H9 (cell line): ENCODE measurements at regions not wholly inside any gene's neighbourhood (a gene's known extent, or its start where the extent isn't known, plus 50 kb on each side); places are given as distances from the start of the nearest gene placed in this dataset.

Experiments
- DNase-seq: peaks from one replicate; pipeline ENCODE4 v3.0.0-alpha.2; 2017
- H2AFZ ChIP-seq: one replicate; pipeline ENCODE4 v1.6.1; 2013; ENCODE audit warnings: mild to moderate bottlenecking, low read length, control low read depth, moderate library complexity
- H2AK5ac ChIP-seq: 2 replicates; pipeline ENCODE4 v1.6.1; 2013; ENCODE audit warnings: low read length, control low read depth, mixed read lengths; ENCODE audit not compliant: insufficient read length
- H2BK120ac ChIP-seq: one replicate; pipeline ENCODE4 v1.6.1; 2013; ENCODE audit warnings: low read depth, mild to moderate bottlenecking, low read length, control low read depth, inconsistent platforms; ENCODE audit not compliant: poor library complexity, severe bottlenecking
- H2BK12ac ChIP-seq: 2 replicates; pipeline ENCODE4 v1.6.1; 2013; ENCODE audit warnings: low read length, control low read depth, mixed read lengths, low read depth; ENCODE audit not compliant: insufficient read length
- H2BK15ac ChIP-seq: 2 replicates; pipeline ENCODE4 v1.6.1; 2013; ENCODE audit warnings: low read depth, low read length, control low read depth
- H2BK20ac ChIP-seq: one replicate; pipeline ENCODE4 v1.6.1; 2013; ENCODE audit warnings: low read depth, mild to moderate bottlenecking, low read length, control low read depth, inconsistent platforms; ENCODE audit not compliant: poor library complexity, severe bottlenecking
- H2BK5ac ChIP-seq: 2 replicates; pipeline ENCODE4 v1.6.1; 2013; ENCODE audit warnings: low read length, control low read depth, mixed read lengths; ENCODE audit not compliant: insufficient read length
- H3K14ac ChIP-seq: 2 replicates; pipeline ENCODE4 v1.6.1; 2013; ENCODE audit warnings: low read length, control low read depth; ENCODE audit not compliant: insufficient read depth
- H3K18ac ChIP-seq: 2 replicates; pipeline ENCODE4 v1.6.1; 2013; ENCODE audit warnings: low read depth, mild to moderate bottlenecking, mixed read lengths, low read length, control low read depth; ENCODE audit not compliant: insufficient read length
- H3K23ac ChIP-seq: 2 replicates; pipeline ENCODE4 v1.6.1; 2013; ENCODE audit warnings: low read length, control low read depth, mixed read lengths, low read depth; ENCODE audit not compliant: insufficient read length
- H3K23me2 ChIP-seq: 2 replicates; pipeline ENCODE4 v1.6.1; 2013; ENCODE audit warnings: low read depth, mild to moderate bottlenecking, mixed read lengths, low read length, control low read depth; ENCODE audit not compliant: insufficient read length, poor library complexity, severe bottlenecking
- H3K27ac ChIP-seq: 2 replicates; pipeline ENCODE4 v1.5.1; 2013; ENCODE audit warnings: low read length, control low read depth, mixed read lengths, low read depth; ENCODE audit not compliant: insufficient read length
- H3K27me3 ChIP-seq: 2 replicates; pipeline ENCODE4 v1.6.1; 2013; ENCODE audit warnings: low read length, control low read depth, inconsistent platforms; ENCODE audit not compliant: insufficient read depth
- H3K4ac ChIP-seq: 2 replicates; pipeline ENCODE4 v1.6.1; 2013; ENCODE audit warnings: low read depth, mild to moderate bottlenecking, control low read depth, inconsistent platforms, low read length, moderate library complexity
- H3K4me1 ChIP-seq: 2 replicates; pipeline ENCODE4 v1.6.1; 2013; ENCODE audit warnings: low read length, control low read depth, inconsistent platforms; ENCODE audit not compliant: insufficient read depth
- H3K4me2 ChIP-seq: 2 replicates; pipeline ENCODE4 v1.6.1; 2013; ENCODE audit warnings: low read length, control low read depth, mixed read lengths; ENCODE audit not compliant: insufficient read length, insufficient read depth
- H3K56ac ChIP-seq: 2 replicates; pipeline ENCODE4 v1.6.1; 2013; ENCODE audit warnings: low read depth, mild to moderate bottlenecking, mixed read lengths, low read length, control low read depth; ENCODE audit not compliant: insufficient read length
- H3K79me1 ChIP-seq: 2 replicates; pipeline ENCODE4 v1.6.1; 2013; ENCODE audit warnings: low read depth, mild to moderate bottlenecking, moderate library complexity, low read length, control low read depth, inconsistent platforms; ENCODE audit not compliant: insufficient read depth, poor library complexity, severe bottlenecking
- H3K79me2 ChIP-seq: 2 replicates; pipeline ENCODE4 v1.6.1; 2013; ENCODE audit warnings: low read length, control low read depth, inconsistent platforms; ENCODE audit not compliant: insufficient read depth
- H3K9ac ChIP-seq: 2 replicates; pipeline ENCODE4 v1.6.1; 2013; ENCODE audit warnings: low read length, control low read depth, mixed read lengths; ENCODE audit not compliant: insufficient read length; ENCODE audit errors: extremely low read depth
- H3K9me3 ChIP-seq: one replicate; pipeline ENCODE4 v1.6.1; 2013; ENCODE audit warnings: low read depth, low read length, inconsistent platforms; ENCODE audit not compliant: control insufficient read depth
- H3T11ph ChIP-seq: one replicate; pipeline ENCODE4 v1.6.1; 2013; ENCODE audit warnings: mild to moderate bottlenecking, low read length, control low read depth, inconsistent platforms
- H4K20me1 ChIP-seq: one replicate; pipeline ENCODE4 v1.6.1; 2013; ENCODE audit not compliant: control insufficient read depth, insufficient read length, insufficient read depth
- H4K5ac ChIP-seq: 2 replicates; pipeline ENCODE4 v1.6.1; 2013; ENCODE audit warnings: low read depth, mild to moderate bottlenecking, mixed read lengths, low read length, control low read depth; ENCODE audit not compliant: insufficient read length
- H4K8ac ChIP-seq: replicated peaks from 2 replicates; pipeline ENCODE4 v1.6.1; 2013; ENCODE audit warnings: low read length, control low read depth, mixed read lengths, low read depth; ENCODE audit not compliant: insufficient read length
- H4K91ac ChIP-seq: 2 replicates; pipeline ENCODE4 v1.6.1; 2013; ENCODE audit warnings: low read depth, mild to moderate bottlenecking, moderate library complexity, mixed read lengths, low read length, control low read depth; ENCODE audit not compliant: insufficient read length
- H3K27ac Mint-ChIP-seq, 3 experiments: 2 replicates in 2 of 3; 3 replicates in 1 of 3; pipeline ENCODE4 v1.8.0; 2020 to 2021; ENCODE audit warnings: mixed read lengths in 3 of 3, mild to moderate bottlenecking in 1 of 3, moderate library complexity in 1 of 3
- H3K27me3 Mint-ChIP-seq: 2 replicates; pipeline ENCODE4 v1.8.0; 2021; ENCODE audit warnings: low read depth, mild to moderate bottlenecking, moderate library complexity, mixed read lengths
- H3K36me3 Mint-ChIP-seq, 3 experiments: 2 replicates in 2 of 3; 3 replicates in 1 of 3; pipeline ENCODE4 v1.8.0; 2020 to 2021; ENCODE audit warnings: low read depth in 3 of 3, mixed read lengths in 3 of 3; ENCODE audit not compliant: insufficient read depth in 1 of 3
- H3K4me1 Mint-ChIP-seq, 2 experiments: 2 replicates each; pipeline ENCODE4 v1.8.0; 2020; ENCODE audit warnings: mixed read lengths in 2 of 2
- H3K4me3 Mint-ChIP-seq, 2 experiments: 2 replicates in 1 of 2; 3 replicates in 1 of 2; pipeline ENCODE4 v1.8.0; 2020 to 2021; ENCODE audit warnings: mild to moderate bottlenecking in 2 of 2, mixed read lengths in 2 of 2, moderate library complexity in 1 of 2
- H3K9me3 Mint-ChIP-seq, 2 experiments: 2 replicates in 1 of 2; 3 replicates in 1 of 2; pipeline ENCODE4 v1.8.0; 2020; ENCODE audit warnings: mild to moderate bottlenecking in 2 of 2, mixed read lengths in 2 of 2, moderate library complexity in 1 of 2
- CTCF ChIP-seq: fragments of 200-600 bp; sonication (generic); conservative IDR thresholded peaks from 3 replicates; pipeline ENCODE4 v1.8.0; 2021; ENCODE audit warnings: antibody characterized with exemption, mild to moderate bottlenecking
- WGBS: extraction: QIAGEN DNeasy Blood & Tissue Kit; methylation state at CpG from one replicate; pipeline ENCODE4 v1.1.7; 2013; ENCODE audit warnings: missing lambda C conversion rate, low lambda C conversion rate, mixed read lengths; ENCODE audit not compliant: insufficient read length; ENCODE audit errors: extremely low coverage; 5-methylcytosine and 5-hydroxymethylcytosine counted together

DNA sequence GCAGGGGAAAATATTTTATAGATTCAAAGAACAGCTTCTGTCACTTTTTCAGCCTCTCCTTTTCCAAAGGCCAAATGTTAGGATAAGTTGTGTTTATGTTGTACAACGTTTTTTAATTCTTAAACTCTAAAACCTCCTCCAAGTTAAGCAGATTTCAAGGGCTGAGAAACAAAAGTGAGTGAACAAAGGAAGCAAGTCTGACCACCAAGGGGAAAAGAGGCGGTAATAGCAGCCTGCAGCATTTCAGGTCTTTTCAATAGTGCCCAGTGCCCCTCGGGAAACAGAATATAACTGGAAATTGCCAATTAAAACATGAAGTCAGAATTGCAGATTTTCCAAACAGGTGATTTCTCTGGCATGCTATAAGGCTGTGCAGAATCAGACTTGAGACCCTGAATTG lies 510.0 kb upstream of the HTR2C start:
- no peak overlapping the region for H3K18ac ChIP-seq
- H3K56ac ChIP-seq = no peak overlapping the region
- TF ChIP-seq CTCF = no peak
- H3K27me3 Mint-ChIP-seq = no peaks in the 10 kb centered on the region
- H3T11ph ChIP-seq = no peak overlapping the region
- peak overlapping the region; percentile 72 to 89 (median 80) for H3K27ac Mint-ChIP-seq
- H4K8ac ChIP-seq = no peak overlapping the region
- no peak overlapping the region for H3K23ac ChIP-seq
- peaks cover 0 to 8% of the 10 kb centered on the region in 2 experiments; a peak in 2 of 5 replicates for H3K9me3 Mint-ChIP-seq
- H3K4me3 Mint-ChIP-seq = no peak overlapping the region
- DNase-seq = no peak
- H3K27me3 ChIP-seq = no peaks in the 10 kb centered on the region
- H3K4me2 ChIP-seq = no peak overlapping the region
- WGBS = no CpG with 5 or more reads among the region's 3 CpGs
- H3K79me1 ChIP-seq = no peaks in the 10 kb centered on the region
- H3K4me1 Mint-ChIP-seq = peaks cover 57 to 58% of the 10 kb centered on the region in 2 experiments
- H2AK5ac ChIP-seq = no peak overlapping the region
- H3K4ac ChIP-seq = no peak overlapping the region
- H4K5ac ChIP-seq = no peak overlapping the region
- no peak overlapping the region for H2BK20ac ChIP-seq
- H2BK5ac ChIP-seq = no peak overlapping the region
- no peak overlapping the region for H2AFZ ChIP-seq
- peaks cover 0 to 14% (median 5%) of the 10 kb centered on the region in 3 experiments; a peak in 5 of 7 replicates for H3K36me3 Mint-ChIP-seq
- H3K79me2 ChIP-seq = no peaks in the 10 kb centered on the region
- no peak overlapping the region for H3K9ac ChIP-seq
- peaks cover 6% of the 10 kb centered on the region for H3K4me1 ChIP-seq
- H3K23me2 ChIP-seq = no peaks in the 10 kb centered on the region
- H3K9me3 ChIP-seq = no peaks in the 10 kb centered on the region
- H4K20me1 ChIP-seq = no peaks in the 10 kb centered on the region
- no peak overlapping the region for H2BK120ac ChIP-seq
- no peak overlapping the region for H2BK12ac ChIP-seq
- H3K14ac ChIP-seq = no peak overlapping the region
- no peak overlapping the region for H3K27ac ChIP-seq
- H4K91ac ChIP-seq = no peak overlapping the region
- no peak overlapping the region for H2BK15ac ChIP-seq
